HTR-8/SVneo (cell line): ENCODE measurements at regions not wholly inside any gene's neighbourhood (a gene's known extent, or its start where the extent isn't known, plus 50 kb on each side); places are given as distances from the start of the nearest gene placed in this dataset.
A peak's percentile ranks its signal among the peaks of the same experiment; 100 is the strongest.

ENCODE experiments used
- DNase-seq: peaks from one replicate; pipeline ENCODE4 v3.0.0; 2011; ENCODE audit warnings: low spot score, mixed read lengths; ENCODE audit not compliant: insufficient read length
- FAIRE-seq: peaks from 2 replicates; lab custom pipeline; 2011; peaks lifted over from hg19 to GRCh38; lab: Jason Lieb, UNC

DNA sequence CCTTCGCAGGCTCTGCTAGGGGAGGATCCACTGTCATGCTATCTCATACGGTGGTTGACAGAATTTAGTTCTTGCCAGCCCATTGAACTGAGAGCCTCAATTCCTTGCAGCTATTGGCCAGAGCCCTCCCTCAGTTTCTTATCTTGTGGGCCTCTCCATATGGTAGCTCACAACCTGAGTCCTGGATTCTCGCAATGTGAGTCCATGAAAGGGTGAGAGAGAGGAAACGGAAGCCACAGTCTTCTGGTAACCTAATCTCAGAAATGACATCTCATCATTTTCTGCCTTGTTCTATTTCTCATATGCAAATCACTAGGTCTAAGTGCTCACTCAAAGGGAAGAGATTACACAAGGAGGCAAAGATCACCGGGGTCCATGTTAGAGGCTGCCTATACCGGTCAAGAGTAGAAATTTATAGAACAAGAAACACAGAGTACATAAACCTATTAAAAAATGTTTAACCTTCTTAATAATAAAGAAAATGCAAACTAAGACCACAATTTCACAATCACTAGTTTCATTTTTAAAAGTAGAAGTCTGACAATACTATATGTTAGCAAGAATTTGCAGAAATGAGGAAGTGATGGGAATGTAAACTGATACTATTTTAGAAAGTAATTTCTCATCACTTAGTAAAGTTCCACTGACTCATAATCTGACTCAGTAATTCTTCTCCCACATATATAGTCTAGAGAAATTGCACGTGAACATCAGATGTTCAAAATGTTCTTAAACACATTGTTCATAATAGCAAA lies 378.4 kb upstream of the AGTR1 start:
- DNase-seq (peak; percentile 24), FAIRE-seq (no peak)

DNA sequence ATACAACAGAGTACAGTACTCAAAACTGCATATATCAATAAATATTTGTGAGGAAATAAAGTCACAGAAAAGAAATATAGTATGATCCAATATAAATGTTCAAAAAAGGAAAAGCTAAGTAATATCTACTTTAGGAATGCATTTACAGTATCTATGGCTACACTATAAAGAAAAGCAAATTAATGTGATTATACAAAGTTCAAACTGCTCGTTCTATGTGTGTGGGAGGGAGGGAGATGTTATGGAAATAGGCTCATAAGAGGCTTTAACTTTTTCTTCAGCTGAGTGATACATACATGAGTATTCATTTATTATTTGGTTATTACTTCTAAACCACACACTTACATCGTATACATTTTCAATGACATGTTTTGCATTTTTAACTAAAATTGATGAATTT lies 377.7 kb upstream of the AGTR1 start:
- no peak for DNase-seq
- no peak for FAIRE-seq

DNA sequence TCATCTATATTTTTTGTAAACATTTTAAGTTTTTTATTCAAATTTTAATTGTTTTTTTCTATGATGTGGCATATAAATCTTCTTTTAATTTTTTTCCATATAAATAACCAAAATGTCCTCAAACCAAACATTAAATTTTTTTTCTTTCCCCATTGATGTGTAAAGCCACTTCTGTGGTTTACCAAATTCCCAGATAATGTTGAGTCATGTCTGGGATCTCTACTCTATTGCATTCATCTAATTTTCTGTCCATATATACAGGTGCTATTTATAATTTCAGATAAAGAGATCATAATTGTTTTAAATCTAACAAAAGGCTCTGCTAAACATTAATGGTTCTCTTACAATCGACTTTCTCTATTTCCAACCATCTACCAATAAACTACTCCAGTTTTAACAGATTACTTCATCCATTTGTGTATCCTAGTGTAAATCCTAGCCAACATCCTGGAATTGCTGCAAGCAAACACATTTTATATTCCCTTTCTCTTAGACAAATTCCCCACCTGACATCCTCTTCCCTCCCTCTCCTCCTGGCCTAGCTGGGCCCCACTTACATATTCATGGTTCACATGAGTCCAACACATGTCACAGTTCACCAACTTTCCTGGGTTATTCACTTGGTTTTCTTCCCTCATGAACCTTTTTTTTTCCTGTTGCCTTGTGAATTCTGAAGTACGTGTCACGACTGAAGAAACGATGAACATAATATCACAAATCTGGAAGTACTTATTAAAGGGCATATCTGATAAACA lies 368.0 kb upstream of the AGTR1 start:
- FAIRE-seq (no peak), DNase-seq (no peak)

DNA sequence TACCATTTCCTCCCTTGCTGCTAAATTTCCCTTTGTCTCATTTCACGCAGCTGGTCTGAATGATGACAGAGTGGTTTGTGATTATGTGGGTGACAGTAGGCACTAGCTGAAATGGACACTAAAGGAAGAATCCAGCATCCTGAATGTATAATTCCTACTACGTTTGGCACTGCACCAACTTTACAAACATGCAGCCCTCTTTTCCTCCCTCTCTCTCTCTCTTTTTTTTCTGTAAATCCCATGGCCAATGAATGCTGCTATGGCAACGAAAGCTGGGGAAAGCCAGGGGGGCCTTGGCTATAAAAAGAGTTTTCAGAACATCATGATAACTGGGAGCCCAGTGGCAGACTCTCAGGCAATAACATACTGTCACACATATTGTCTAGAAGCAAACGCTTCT lies 367.2 kb upstream of the AGTR1 start:
- no peak for DNase-seq
- FAIRE-seq = no peak

DNA sequence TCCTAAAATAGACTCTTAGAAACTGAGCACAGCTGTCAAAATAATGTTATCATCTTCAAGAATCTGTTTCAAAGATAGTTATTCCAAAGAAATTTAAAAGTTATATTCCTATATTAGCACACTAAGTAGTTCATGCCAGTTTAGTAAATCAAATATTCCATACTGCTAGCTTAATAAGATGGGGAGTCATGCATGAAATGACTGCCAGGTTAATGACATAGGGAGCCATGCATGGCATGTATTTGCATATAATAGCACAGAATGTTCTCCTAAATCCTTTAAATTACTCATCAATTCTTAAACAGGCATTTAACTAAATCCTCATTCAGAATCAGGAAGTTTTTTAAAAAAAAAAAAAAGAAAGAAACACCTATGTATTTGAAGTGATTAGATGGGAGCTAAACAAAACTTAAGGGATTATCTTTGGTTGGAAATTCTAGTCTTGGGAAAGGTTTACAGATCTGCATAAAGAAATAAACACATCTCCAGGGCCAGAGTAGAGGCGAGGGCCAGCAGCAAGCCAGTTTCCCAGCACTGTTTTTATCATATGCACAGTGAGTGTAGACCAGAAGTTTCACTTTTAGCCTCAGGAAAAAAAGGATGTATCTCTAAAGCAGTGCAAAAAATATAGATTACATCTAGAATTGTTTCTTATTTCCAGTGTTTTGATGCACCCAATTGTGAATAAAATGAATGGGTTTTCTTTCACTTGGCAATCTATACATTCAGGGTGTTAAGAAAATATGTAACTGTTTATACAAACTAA lies 366.4 kb upstream of the AGTR1 start:
- no peak for FAIRE-seq
- no peak for DNase-seq

DNA sequence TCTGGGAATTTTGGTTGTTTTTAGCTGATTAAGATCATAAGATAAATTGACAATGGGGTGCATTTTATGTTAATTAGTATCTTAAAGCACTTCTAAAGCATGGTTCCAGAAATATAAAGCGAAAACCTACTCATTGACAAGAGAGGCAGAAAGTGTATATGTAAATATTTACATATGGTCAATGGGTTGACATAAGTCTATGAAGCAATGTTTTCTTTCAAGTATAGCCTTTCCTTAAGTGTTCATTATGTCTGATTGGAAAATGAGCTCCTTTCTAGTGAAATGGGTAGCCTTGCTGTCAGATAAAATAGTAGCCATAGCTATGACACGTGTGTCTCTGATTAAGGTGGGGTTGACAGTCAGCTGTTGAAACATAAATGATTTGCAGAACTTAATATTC lies 365.2 kb upstream of the AGTR1 start:
- FAIRE-seq (no peak), DNase-seq (no peak)

DNA sequence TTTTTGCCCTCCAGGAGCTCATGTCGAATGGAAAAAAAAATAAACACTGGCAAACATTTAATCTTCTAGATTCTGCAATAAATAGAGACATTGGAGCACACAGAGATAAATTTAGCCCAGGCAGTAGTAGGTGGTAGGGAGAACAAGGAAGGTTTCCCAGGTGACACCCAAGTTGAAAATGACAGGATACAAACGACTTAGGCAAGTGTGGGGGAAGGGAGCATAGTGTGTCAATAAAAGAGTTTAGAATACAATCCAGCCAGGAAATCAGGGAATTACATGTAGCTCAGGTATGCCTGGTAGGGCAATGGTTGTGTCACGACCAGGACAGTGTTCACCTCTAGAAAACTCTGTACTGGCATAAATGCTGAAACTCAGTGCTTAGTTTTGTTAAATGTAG lies 364.6 kb upstream of the AGTR1 start:
- DNase-seq (no peak), FAIRE-seq (no peak)

DNA sequence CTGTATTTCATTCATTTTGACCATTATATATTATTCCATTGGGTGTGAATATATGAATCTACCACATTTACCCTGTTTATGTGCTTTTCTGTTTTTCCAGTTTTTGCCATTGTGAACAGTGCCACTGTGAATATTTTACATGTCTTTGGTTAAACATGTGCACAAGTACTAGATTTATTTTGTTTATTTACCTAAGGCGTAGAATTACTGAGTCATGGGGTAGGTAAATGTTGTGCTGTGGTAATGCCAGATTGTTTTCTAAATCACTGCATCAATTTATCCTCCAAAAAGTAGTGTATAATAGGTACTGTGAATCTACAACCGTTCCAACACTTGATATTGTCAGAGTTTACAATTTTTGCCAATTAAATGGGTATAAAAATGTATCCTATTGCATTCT lies 362.1 kb upstream of the AGTR1 start:
- FAIRE-seq (no peak), DNase-seq (no peak)

DNA sequence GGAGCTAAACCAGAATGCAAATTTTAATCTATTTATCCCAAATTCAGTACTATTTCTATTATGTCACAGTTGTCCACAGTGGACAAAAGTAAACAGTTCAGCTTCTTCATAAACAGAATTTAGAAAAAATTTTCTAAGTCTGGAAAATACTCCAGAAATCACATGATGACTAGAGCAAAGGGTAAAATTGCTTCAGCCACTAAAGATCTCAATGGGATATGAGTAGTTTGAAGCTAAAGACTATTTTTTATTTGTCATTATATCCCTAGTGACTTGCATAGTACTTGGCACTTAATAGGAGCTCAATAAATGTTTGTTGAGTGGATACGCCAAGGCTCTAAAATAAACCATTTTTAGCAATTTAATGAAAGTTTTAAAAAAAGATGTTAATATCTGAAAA lies 354.3 kb upstream of the AGTR1 start:
- no peak for FAIRE-seq
- DNase-seq = no peak

DNA sequence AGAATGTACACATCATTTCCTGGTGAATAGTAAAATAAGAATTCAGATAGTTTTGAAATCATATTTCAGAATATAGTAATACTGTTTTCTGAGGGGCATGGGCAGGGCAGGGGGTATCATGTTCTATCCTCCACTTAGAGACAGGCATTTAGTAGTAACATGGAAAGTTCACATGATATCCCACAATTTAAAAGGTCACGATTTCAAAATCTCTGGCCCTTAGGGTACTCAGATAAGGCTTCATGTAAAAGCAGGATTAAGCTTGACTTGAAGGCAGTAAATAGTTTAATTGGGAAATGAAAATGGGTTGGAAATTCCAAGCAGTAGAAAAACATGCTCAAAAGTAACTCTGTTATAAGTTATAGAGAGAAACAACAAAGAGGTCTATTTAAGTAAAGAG lies 353.2 kb upstream of the AGTR1 start:
- FAIRE-seq = no peak
- peak; percentile 5 for DNase-seq

DNA sequence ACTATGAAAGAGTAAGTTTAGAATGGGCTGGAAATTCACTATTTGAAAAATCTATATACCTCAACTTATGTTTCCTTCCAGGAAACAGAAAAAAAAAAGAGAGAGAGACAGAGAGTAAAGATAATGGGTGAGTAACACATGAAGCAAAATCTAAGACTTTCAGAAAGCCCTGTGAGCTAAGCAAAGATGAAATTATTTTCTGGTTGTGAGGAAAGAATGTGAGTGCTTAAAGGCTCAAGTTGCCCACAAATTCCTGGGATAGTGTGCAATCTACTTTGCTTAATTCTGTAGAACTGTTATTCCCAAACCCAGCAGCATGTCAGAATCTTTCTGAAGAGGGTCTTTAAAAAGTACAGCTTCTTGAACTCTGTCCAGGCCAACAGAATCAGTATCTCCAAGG lies 337.7 kb upstream of the AGTR1 start:
- FAIRE-seq (no peak), DNase-seq (no peak)

DNA sequence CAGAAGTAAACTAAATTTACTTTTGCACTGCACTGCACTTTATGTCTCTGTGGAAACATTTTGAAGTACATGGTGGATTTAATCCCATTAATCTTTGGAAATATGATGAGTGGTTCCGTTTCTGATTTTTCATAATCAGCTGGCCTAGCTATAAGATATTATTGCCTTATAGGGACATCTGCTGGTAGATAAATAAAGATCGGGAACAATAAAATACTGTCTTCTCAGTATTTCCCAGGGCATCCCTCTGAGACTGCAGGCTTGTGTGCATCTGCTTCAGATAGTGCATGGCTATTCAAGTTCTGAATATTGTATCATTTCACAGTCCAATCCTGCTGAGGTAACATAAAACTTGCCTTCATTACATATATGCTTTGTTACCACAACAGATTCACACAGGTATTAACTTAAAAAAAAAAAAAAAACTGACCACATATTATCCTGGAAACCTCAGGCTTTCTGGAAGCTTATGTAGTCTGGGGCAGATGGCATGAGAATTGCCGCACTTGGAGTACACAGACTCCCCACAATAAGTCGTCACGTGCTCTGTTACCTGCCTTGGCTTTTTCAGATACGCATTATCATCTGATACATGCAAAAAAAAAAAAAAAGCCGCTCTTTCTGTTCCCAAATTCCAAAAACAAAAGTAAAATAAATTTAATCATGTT lies 330.8 kb upstream of the AGTR1 start:
- FAIRE-seq (no peak), DNase-seq (peak; percentile 12)

DNA sequence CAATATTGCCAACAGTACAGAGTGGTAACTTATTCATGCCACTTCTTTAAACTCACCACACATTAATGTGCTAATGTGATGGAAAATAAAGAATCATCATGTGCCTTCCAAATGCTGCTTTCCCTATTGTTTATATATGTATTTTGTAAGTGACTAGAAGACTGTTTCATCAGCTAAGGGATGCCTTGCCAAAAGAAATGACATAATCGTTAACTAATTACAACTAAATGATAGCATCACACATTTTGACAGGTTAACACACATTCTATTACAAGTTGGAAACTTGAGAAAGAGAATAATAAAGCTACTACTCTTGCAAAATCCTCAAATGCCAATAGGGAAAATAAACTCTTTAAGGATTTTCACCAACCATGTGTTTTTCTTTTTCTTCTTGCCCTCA lies 329.9 kb upstream of the AGTR1 start:
- DNase-seq = no peak
- FAIRE-seq = no peak

DNA sequence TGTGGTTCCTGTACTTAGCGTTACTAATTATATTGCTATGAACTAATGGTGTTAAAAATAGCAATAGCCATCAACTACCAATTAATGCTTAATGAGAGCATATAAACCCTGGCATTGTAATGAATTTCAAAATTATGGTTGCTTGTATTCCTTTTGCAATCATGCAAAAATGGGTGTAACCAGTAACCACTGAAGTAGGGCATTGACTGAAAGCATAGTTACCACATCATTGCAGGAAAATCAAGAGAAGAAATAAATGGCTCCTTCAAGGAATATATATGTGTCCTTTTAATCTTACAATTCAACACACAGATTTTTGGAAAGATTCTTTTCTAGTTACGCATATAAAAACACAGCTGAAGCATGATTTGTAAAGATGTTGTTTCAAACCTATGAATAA lies 328.3 kb upstream of the AGTR1 start:
- no peak for FAIRE-seq
- no peak for DNase-seq

DNA sequence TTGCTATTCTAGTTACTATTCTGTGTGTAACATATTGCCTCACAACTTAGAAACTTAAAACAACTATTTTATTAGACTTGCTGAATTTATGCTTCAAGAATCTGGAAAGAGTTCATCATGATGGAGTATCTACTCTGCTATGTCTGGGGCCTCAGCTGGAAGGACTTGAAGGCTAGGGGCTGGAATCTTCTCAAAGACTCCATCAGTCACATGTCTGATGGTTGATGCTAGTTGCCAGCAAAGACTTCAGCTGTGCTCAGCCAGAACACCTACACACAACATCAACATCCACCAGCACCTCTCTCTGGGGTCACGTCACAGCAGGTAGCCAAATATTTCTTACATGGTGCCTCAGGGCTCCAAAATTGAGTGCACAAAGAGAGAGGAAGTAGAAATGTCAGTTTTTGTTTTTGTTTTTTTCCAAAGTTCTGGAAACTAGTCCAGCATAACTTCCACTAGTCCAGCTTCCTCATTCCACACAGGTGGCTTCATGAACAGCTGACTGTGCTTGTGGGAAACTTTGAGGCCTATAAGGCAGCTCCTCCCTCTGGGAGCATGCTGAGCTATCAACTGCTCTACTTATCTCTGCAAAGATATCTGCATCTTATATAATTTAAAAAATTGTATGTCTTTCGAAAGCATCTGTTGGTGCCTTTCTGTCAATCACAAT lies 325.4 kb upstream of the AGTR1 start:
- DNase-seq (no peak), FAIRE-seq (no peak)

DNA sequence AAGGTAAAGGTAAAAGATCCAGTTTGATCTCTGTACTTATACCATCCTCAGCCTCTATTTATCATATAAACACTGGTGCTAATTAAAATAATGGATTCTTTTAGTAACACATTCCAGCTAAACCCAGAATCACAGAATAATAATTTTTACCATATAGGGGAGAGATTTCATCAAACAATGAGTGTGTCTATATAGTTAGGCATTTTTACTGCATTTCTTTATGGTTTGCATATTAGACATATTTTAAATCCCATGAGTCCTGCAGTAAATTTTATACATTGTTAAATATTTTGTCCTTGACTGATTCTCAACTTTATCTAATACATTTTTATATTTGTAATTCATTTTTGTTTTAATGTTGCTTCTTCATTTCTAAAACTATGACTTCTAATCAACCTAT lies 323.7 kb upstream of the AGTR1 start:
- FAIRE-seq (no peak), DNase-seq (no peak)

DNA sequence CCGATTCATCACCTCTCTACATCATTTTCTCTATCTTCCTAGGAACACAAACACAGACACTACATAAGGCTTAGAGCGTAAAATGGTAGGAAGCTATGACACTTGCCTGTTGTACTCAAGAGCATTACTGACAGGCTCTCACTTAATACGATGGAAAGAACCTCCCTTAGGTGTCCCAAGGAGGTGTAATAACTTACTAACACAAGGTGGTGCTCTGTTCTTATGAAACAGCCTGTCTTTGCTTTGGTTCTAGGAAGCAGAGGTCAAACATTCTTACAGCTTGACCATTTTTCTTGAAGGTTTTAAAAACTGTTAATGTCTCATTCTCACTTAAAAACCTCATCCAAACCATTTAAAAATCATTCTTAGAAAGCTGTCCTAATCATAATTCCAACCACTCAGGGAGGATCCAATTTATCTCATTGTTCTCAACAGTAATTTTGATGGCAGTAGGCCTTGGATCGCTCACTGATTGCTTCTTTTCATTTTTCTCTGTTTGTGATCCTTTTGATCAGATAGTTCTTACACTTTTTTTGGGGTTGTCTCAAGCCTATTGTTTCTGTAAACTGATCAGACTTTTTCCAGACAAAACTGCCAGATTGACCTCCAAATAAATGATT lies 317.8 kb upstream of the AGTR1 start:
- DNase-seq (peak; percentile 41), FAIRE-seq (peak; percentile 70)

DNA sequence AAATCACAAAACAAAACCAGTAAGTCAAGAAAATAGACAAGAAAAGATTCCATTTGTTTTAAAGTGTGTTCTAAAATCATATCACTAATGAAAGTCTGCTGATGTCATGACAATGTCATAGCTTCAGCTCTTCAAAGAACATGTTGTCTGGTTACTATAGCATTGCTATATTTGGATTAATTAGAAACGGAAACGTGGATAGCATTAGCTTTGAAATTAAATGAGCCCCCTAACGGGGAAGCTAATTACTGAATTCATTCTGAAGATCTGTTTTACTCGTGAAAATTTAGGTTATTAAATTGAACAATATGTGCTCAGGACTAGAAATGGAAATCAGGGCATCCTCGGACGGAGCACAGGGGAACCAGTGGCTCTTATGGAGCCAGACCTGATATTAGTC lies 316.7 kb upstream of the AGTR1 start:
- FAIRE-seq (no peak), DNase-seq (no peak)

DNA sequence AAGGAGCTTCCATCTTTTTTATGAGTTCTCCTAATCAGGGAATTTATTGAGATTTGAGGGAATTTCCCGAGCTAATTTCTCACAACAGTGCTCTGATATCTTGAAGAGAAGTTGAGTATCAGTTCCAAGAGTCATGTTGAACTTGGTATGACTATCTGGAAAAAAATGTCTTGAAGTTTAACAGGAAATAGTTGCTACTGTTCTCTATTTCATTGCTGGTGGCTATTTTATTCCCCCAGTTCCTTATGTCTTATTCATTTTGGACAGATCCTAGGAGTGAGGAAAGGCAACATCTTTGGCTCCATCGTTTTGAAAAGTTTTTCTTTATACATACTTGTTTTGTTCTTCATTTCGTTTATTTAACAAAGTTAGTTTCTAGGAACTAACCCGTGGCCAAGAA lies 307.8 kb upstream of the AGTR1 start:
- DNase-seq = no peak
- FAIRE-seq = no peak

DNA sequence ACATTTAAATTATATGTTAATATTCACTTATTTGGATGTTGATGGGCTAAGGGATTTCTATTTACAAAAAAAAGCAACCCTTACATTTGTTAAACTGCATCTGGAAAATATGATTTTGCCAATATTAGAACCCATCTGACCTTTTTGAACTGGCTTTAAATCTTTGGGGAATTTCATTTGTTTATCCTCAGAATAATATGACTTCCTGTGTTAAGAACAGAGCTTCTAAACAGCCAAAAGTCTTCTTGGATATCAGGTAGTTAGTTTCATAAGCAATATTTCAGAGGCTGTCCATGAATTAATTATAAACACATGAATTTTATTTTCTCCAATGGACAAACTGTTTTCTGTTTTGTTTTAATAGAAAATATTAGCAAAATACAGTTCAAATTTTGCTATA lies 301.9 kb upstream of the AGTR1 start:
- no peak for FAIRE-seq
- no peak for DNase-seq
